Activated CD4-positive, alpha-beta T cell treated with anti-CD3 and anti-CD28 coated beads, Interleukin-2, amount 10 ng/mL, durations not matched to agents 24 days and 14 days (primary cell): ENCODE measurements at regions not wholly inside any gene's neighbourhood (a gene's known extent, or its start where the extent isn't known, plus 50 kb on each side); places are given as distances from the start of the nearest gene placed in this dataset.

Experiments used
- DNase-seq: peaks from one replicate; pipeline ENCODE4 v3.0.0; 2022
- H3K27ac Mint-ChIP-seq: one replicate; pipeline ENCODE4 v1.8.0; 2022; ENCODE audit warnings: mild to moderate bottlenecking, mixed read lengths
- H3K27me3 Mint-ChIP-seq: one replicate; pipeline ENCODE4 v1.8.0; 2022; ENCODE audit warnings: mixed read lengths
- H3K36me3 Mint-ChIP-seq: one replicate; pipeline ENCODE4 v1.8.0; 2022; ENCODE audit warnings: low read depth, mild to moderate bottlenecking, mixed read lengths
- H3K4me1 Mint-ChIP-seq: one replicate; pipeline ENCODE4 v1.8.0; 2021; ENCODE audit warnings: mixed read lengths
- H3K4me3 Mint-ChIP-seq: one replicate; pipeline ENCODE4 v1.8.0; 2022; ENCODE audit warnings: mild to moderate bottlenecking, moderate library complexity, mixed read lengths
- H3K9me3 Mint-ChIP-seq: one replicate; pipeline ENCODE4 v1.8.0; 2021; ENCODE audit warnings: mixed read lengths
- intact Hi-C: fragments of 100-400 bp; cut with micrococcal nuclease; formaldehyde crosslinking; loops from one replicate; pipeline ENCODE4 v1.15.1; 2023

GRCh38 chr9:82539146-82539545 is 523.8 kb downstream of the RASEF start:
- intact Hi-C loops = no loop called here
- no peaks in the 10 kb centered on the region for H3K36me3 Mint-ChIP-seq
- no peaks in the 10 kb centered on the region for H3K4me1 Mint-ChIP-seq
- no peaks in the 10 kb centered on the region for H3K27me3 Mint-ChIP-seq
- H3K9me3 Mint-ChIP-seq = no peaks in the 10 kb centered on the region
- no peak overlapping the region for H3K4me3 Mint-ChIP-seq
- no peak overlapping the region for H3K27ac Mint-ChIP-seq
- no peak for DNase-seq

- Mint-ChIP-seq H3K9me3 (no peaks in the 10 kb centered on the region), H3K4me1 (no peaks in the 10 kb centered on the region), H3K4me3 (no peak overlapping the region), H3K27ac (no peak overlapping the region), H3K27me3 (no peaks in the 10 kb centered on the region), H3K36me3 (no peaks in the 10 kb centered on the region)
- intact Hi-C loops = no loop called here
- no peak for DNase-seq
These were observed 522.9 kb downstream of the RASEF start for GRCh38 chr9:82539856-82540579.

- intact Hi-C loops = no loop called here
- Mint-ChIP-seq H3K4me1 (no peaks in the 10 kb centered on the region), H3K4me3 (no peak overlapping the region), H3K27ac (no peak overlapping the region), H3K9me3 (no peaks in the 10 kb centered on the region), H3K27me3 (no peaks in the 10 kb centered on the region), H3K36me3 (no peaks in the 10 kb centered on the region)
- no peak for DNase-seq
These were observed 519.2 kb downstream of the RASEF start for GRCh38 chr9:82543726-82544125.

- Mint-ChIP-seq H3K4me3 (no peak overlapping the region), H3K27me3 (no peaks in the 10 kb centered on the region), H3K4me1 (no peaks in the 10 kb centered on the region), H3K9me3 (no peaks in the 10 kb centered on the region), H3K27ac (no peak overlapping the region), H3K36me3 (no peaks in the 10 kb centered on the region)
- intact Hi-C loops = no loop called here
- no peak for DNase-seq
These were observed 516.8 kb downstream of the RASEF start for GRCh38 chr9:82546136-82546535.

GRCh38 chr9:82547995-82548394 is 514.9 kb downstream of the RASEF start:
- Mint-ChIP-seq H3K27me3 (no peaks in the 10 kb centered on the region), H3K36me3 (no peaks in the 10 kb centered on the region), H3K27ac (no peak overlapping the region), H3K4me3 (no peak overlapping the region), H3K9me3 (no peaks in the 10 kb centered on the region), H3K4me1 (no peaks in the 10 kb centered on the region)
- no peak for DNase-seq
- intact Hi-C loops = no loop called here

- H3K4me3 Mint-ChIP-seq = no peak overlapping the region
- no peaks in the 10 kb centered on the region for H3K4me1 Mint-ChIP-seq
- H3K9me3 Mint-ChIP-seq = no peaks in the 10 kb centered on the region
- no peaks in the 10 kb centered on the region for H3K36me3 Mint-ChIP-seq
- no peaks in the 10 kb centered on the region for H3K27me3 Mint-ChIP-seq
- no peak for DNase-seq
- intact Hi-C loops = no loop called here
- no peak overlapping the region for H3K27ac Mint-ChIP-seq
These were observed 513.6 kb downstream of the RASEF start for GRCh38 chr9:82549174-82549821.

GRCh38 chr9:82552784-82553183 is 510.2 kb downstream of the RASEF start:
- no peaks in the 10 kb centered on the region for H3K27me3 Mint-ChIP-seq
- H3K36me3 Mint-ChIP-seq = no peaks in the 10 kb centered on the region
- H3K27ac Mint-ChIP-seq = no peak overlapping the region
- DNase-seq = no peak
- no peaks in the 10 kb centered on the region for H3K9me3 Mint-ChIP-seq
- H3K4me3 Mint-ChIP-seq = no peak overlapping the region
- no peaks in the 10 kb centered on the region for H3K4me1 Mint-ChIP-seq
- intact Hi-C loops = no loop called here

- H3K27ac Mint-ChIP-seq = no peak overlapping the region
- no peaks in the 10 kb centered on the region for H3K4me1 Mint-ChIP-seq
- intact Hi-C loops = no loop called here
- H3K4me3 Mint-ChIP-seq = no peak overlapping the region
- no peaks in the 10 kb centered on the region for H3K36me3 Mint-ChIP-seq
- no peak for DNase-seq
- H3K27me3 Mint-ChIP-seq = no peaks in the 10 kb centered on the region
- no peaks in the 10 kb centered on the region for H3K9me3 Mint-ChIP-seq
These were observed 509.1 kb downstream of the RASEF start for GRCh38 chr9:82553654-82554366.

GRCh38 chr9:82554381-82554780 is 508.6 kb downstream of the RASEF start:
- intact Hi-C loops = no loop called here
- Mint-ChIP-seq H3K4me3 (no peak overlapping the region), H3K4me1 (no peaks in the 10 kb centered on the region), H3K27me3 (no peaks in the 10 kb centered on the region), H3K9me3 (no peaks in the 10 kb centered on the region), H3K36me3 (no peaks in the 10 kb centered on the region), H3K27ac (no peak overlapping the region)
- DNase-seq = no peak

GRCh38 chr9:82555031-82555430 is 507.9 kb downstream of the RASEF start:
- no peaks in the 10 kb centered on the region for H3K4me1 Mint-ChIP-seq
- no peak for DNase-seq
- H3K36me3 Mint-ChIP-seq = no peaks in the 10 kb centered on the region
- H3K9me3 Mint-ChIP-seq = no peaks in the 10 kb centered on the region
- H3K27ac Mint-ChIP-seq = no peak overlapping the region
- intact Hi-C loops = no loop called here
- H3K4me3 Mint-ChIP-seq = no peak overlapping the region
- no peaks in the 10 kb centered on the region for H3K27me3 Mint-ChIP-seq

GRCh38 chr9:82555431-82556051 is 507.4 kb downstream of the RASEF start:
- Mint-ChIP-seq H3K9me3 (no peaks in the 10 kb centered on the region), H3K27me3 (no peaks in the 10 kb centered on the region), H3K36me3 (no peaks in the 10 kb centered on the region), H3K27ac (no peak overlapping the region), H3K4me3 (no peak overlapping the region), H3K4me1 (no peaks in the 10 kb centered on the region)
- DNase-seq = no peak
- intact Hi-C loops = no loop called here

GRCh38 chr9:82558346-82558745 is 504.6 kb downstream of the RASEF start:
- DNase-seq = no peak
- Mint-ChIP-seq H3K4me1 (no peaks in the 10 kb centered on the region), H3K4me3 (no peak overlapping the region), H3K27me3 (no peaks in the 10 kb centered on the region), H3K9me3 (no peaks in the 10 kb centered on the region), H3K27ac (no peak overlapping the region), H3K36me3 (no peaks in the 10 kb centered on the region)
- intact Hi-C loops = no loop called here

GRCh38 chr9:82558855-82559630 is 503.9 kb downstream of the RASEF start:
- no peaks in the 10 kb centered on the region for H3K27me3 Mint-ChIP-seq
- no peak for DNase-seq
- H3K4me1 Mint-ChIP-seq = no peaks in the 10 kb centered on the region

More at GRCh38 chr9:82558855-82559630, 503.9 kb downstream of the RASEF start:
- no peaks in the 10 kb centered on the region for H3K36me3 Mint-ChIP-seq
- H3K9me3 Mint-ChIP-seq = no peaks in the 10 kb centered on the region
- intact Hi-C loops = no loop called here
- no peak overlapping the region for H3K27ac Mint-ChIP-seq
- no peak overlapping the region for H3K4me3 Mint-ChIP-seq
